ENCODE measurements at regions not wholly inside any gene's neighbourhood (a gene's known extent, or its start where the extent isn't known, plus 50 kb on each side); places are given as distances from the start of the nearest gene placed in this dataset.

DNA sequence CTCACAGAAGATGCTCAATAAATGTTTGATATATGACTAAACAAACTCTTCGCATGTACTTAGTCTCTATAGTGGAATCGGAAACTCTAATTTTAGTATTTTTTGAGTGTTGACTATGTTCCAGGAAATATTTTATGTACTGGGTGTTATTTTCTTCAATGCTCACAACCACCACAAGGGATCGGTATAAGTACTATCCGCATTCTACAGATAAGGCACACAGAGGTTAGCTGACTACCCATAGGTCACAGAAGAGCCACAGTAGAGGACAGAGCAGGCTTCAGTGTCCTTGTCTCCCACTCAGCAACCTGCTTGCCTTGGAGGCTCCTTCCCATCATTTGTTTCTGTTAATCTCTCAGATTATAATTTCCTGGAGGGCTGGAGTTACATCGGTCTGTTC lies 451.3 kb downstream of the OMA1 start:
- CTCF ChIA-PET, result no interaction called here
- Histone ChIP-seq H3K79me2 (ENCODE audit: insufficient read depth, low read length) (no peaks in the 10 kb centered on the region), H3K9me3 (ENCODE audit: control insufficient read depth in 1 of 2, insufficient read depth in 1 of 2, low read depth in 1 of 2, low read length in 2 of 2) (no peaks in the 10 kb centered on the region), H3K27me3 (ENCODE audit: insufficient read depth, low read length) (peaks cover 16% of the 10 kb centered on the region), H3K27ac (ENCODE audit: low read depth, low read length) (no peak overlapping the region), H3K4me2 (ENCODE audit: low read length) (no peak overlapping the region), H3K36me3 (ENCODE audit: control insufficient read depth in 1 of 2, insufficient read depth in 2 of 2, low read length in 2 of 2) (no peaks in the 10 kb centered on the region), H3K4me3 (replicated peaks in 1 of 2; ENCODE audit: low read depth in 1 of 2, low read length in 2 of 2) (no peak overlapping the region), H3K9me2 (ENCODE audit: insufficient read depth) (no peaks in the 10 kb centered on the region), H2AFZ (ENCODE audit: low read depth, low read length, poor library complexity, severe bottlenecking) (no peak overlapping the region), H3K9ac (ENCODE audit: low read length) (no peak overlapping the region), H4K20me1 (ENCODE audit: insufficient read depth) (no peaks in the 10 kb centered on the region), H3K4me1 (ENCODE audit: control insufficient read depth in 1 of 2, insufficient read depth in 2 of 2, low read length in 2 of 2) (no peaks in the 10 kb centered on the region)
- TF ChIP-seq EGR1 (IDR thresholded peaks at IDR 0.05; ENCODE audit: low read depth) (no peak), EZH2 (IDR thresholded peaks at IDR 0.05) (no peak), SRF (IDR thresholded peaks at IDR 0.05; ENCODE audit: low read depth) (no peak), ELF1 (IDR thresholded peaks at IDR 0.05; ENCODE audit: borderline replicate concordance, low read depth) (no peak), TCF7L2 (IDR thresholded peaks at IDR 0.05; ENCODE audit: borderline replicate concordance, extremely low read depth, insufficient read depth, insufficient read length) (no peak), POLR2A (IDR thresholded peaks at IDR 0.05; ENCODE audit: borderline replicate concordance, extremely low read depth, insufficient read depth, insufficient read length) (no peak), CEBPB (IDR thresholded peaks at IDR 0.05; ENCODE audit: low read depth) (no peak)
- TF ChIP-seq, protein P1, sequence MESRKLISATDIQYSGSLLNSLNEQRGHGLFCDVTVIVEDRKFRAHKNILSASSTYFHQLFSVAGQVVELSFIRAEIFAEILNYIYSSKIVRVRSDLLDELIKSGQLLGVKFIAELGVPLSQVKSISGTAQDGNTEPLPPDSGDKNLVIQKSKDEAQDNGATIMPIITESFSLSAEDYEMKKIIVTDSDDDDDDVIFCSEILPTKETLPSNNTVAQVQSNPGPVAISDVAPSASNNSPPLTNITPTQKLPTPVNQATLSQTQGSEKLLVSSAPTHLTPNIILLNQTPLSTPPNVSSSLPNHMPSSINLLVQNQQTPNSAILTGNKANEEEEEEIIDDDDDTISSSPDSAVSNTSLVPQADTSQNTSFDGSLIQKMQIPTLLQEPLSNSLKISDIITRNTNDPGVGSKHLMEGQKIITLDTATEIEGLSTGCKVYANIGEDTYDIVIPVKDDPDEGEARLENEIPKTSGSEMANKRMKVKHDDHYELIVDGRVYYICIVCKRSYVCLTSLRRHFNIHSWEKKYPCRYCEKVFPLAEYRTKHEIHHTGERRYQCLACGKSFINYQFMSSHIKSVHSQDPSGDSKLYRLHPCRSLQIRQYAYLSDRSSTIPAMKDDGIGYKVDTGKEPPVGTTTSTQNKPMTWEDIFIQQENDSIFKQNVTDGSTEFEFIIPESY (IDR thresholded peaks at IDR 0.05; ENCODE audit: extremely low read depth, insufficient replicate concordance, low read length), result no peak
- TF ChIP-seq, protein P2, sequence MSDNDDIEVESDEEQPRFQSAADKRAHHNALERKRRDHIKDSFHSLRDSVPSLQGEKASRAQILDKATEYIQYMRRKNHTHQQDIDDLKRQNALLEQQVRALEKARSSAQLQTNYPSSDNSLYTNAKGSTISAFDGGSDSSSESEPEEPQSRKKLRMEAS (IDR thresholded peaks at IDR 0.05), result no peak
- DNase-seq (ENCODE audit: low read depth, low spot score), result no peak
- POLR2A ChIA-PET, result no interaction called here
- intact Hi-C loops (cut with micrococcal nuclease), result no loop called here
- no TSS peak for BruUV-seq (replicated peaks)
- no peak for ATAC-seq
- RAD21 ChIA-PET (ENCODE audit: low non-redundant PET in 1 of 2, low total read pairs in 2 of 2, uncharacterized antibody in 2 of 2, unreplicated experiment in 2 of 2), result no interaction called here

DNA sequence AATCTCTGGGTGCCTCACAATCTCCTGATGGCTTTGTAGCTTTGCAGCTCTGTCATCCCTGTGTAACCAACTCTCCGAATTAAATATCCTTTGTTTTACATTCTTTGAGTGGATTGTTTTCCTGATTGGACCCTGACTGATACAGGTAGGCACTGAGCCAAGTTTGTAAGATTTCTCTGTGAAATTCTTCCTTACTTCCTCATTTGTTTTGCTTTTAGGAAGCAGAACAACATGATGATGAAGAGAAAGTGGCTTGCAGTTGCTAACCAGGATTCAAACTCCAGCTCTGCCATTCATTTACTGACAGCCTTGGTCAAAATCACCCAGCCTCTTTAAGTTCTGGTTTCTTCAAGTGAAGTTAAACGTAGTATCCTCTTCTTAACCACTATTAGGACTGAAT lies 452.3 kb downstream of the OMA1 start:
- Histone ChIP-seq H2AFZ (ENCODE audit: low read depth, low read length, poor library complexity, severe bottlenecking) (no peak overlapping the region), H3K27ac (ENCODE audit: low read depth, low read length) (no peak overlapping the region), H3K9me2 (ENCODE audit: insufficient read depth) (no peaks in the 10 kb centered on the region), H3K4me3 (replicated peaks in 1 of 2; ENCODE audit: low read depth in 1 of 2, low read length in 2 of 2) (no peak overlapping the region), H3K9me3 (ENCODE audit: control insufficient read depth in 1 of 2, insufficient read depth in 1 of 2, low read depth in 1 of 2, low read length in 2 of 2) (no peaks in the 10 kb centered on the region), H4K20me1 (ENCODE audit: insufficient read depth) (no peaks in the 10 kb centered on the region), H3K27me3 (ENCODE audit: insufficient read depth, low read length) (peaks cover 16% of the 10 kb centered on the region), H3K4me1 (ENCODE audit: control insufficient read depth in 1 of 2, insufficient read depth in 2 of 2, low read length in 2 of 2) (no peaks in the 10 kb centered on the region), H3K79me2 (ENCODE audit: insufficient read depth, low read length) (no peaks in the 10 kb centered on the region), H3K9ac (ENCODE audit: low read length) (no peak overlapping the region), H3K4me2 (ENCODE audit: low read length) (no peak overlapping the region), H3K36me3 (ENCODE audit: control insufficient read depth in 1 of 2, insufficient read depth in 2 of 2, low read length in 2 of 2) (no peaks in the 10 kb centered on the region)
- ChIA-PET POLR2A (no interaction called here), CTCF (no interaction called here), RAD21 (ENCODE audit: low non-redundant PET in 1 of 2, low total read pairs in 2 of 2, uncharacterized antibody in 2 of 2, unreplicated experiment in 2 of 2) (no interaction called here)
- DNase-seq (ENCODE audit: low read depth, low spot score) (no peak), ATAC-seq (no peak)
- intact Hi-C loops (cut with micrococcal nuclease), result no loop called here
- TF ChIP-seq JUND (IDR thresholded peaks at IDR 0.05), result no peak
- TF ChIP-seq ELF1 (IDR thresholded peaks at IDR 0.05; ENCODE audit: borderline replicate concordance, low read depth), result no peak
- no peak for TF ChIP-seq CEBPB (IDR thresholded peaks at IDR 0.05; ENCODE audit: low read depth)
- TF ChIP-seq SIN3A (IDR thresholded peaks at IDR 0.05; ENCODE audit: low read depth), result no peak
- no peak for TF ChIP-seq EZH2 (IDR thresholded peaks at IDR 0.05)
- TF ChIP-seq TCF7L2 (IDR thresholded peaks at IDR 0.05; ENCODE audit: borderline replicate concordance, extremely low read depth, insufficient read depth, insufficient read length), result no peak
- TF ChIP-seq CBX3 (IDR thresholded peaks at IDR 0.05; ENCODE audit: low read depth), result no peak
- TF ChIP-seq, protein P3, sequence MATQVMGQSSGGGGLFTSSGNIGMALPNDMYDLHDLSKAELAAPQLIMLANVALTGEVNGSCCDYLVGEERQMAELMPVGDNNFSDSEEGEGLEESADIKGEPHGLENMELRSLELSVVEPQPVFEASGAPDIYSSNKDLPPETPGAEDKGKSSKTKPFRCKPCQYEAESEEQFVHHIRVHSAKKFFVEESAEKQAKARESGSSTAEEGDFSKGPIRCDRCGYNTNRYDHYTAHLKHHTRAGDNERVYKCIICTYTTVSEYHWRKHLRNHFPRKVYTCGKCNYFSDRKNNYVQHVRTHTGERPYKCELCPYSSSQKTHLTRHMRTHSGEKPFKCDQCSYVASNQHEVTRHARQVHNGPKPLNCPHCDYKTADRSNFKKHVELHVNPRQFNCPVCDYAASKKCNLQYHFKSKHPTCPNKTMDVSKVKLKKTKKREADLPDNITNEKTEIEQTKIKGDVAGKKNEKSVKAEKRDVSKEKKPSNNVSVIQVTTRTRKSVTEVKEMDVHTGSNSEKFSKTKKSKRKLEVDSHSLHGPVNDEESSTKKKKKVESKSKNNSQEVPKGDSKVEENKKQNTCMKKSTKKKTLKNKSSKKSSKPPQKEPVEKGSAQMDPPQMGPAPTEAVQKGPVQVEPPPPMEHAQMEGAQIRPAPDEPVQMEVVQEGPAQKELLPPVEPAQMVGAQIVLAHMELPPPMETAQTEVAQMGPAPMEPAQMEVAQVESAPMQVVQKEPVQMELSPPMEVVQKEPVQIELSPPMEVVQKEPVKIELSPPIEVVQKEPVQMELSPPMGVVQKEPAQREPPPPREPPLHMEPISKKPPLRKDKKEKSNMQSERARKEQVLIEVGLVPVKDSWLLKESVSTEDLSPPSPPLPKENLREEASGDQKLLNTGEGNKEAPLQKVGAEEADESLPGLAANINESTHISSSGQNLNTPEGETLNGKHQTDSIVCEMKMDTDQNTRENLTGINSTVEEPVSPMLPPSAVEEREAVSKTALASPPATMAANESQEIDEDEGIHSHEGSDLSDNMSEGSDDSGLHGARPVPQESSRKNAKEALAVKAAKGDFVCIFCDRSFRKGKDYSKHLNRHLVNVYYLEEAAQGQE (IDR thresholded peaks at IDR 0.05; ENCODE audit: low read depth), result no peak
- no peak for TF ChIP-seq POLR2AphosphoS5 (IDR thresholded peaks at IDR 0.05; ENCODE audit: low read depth, low read length)
- no TSS peak for BruUV-seq (replicated peaks)
